ENCODE measurements at regions not wholly inside any gene's neighbourhood (a gene's known extent, or its start where the extent isn't known, plus 50 kb on each side); places are given as distances from the start of the nearest gene placed in this dataset.

- TF ChIP-seq POLR2A (IDR thresholded peaks at IDR 0.05) (no peak), CTCF (IDR thresholded peaks at IDR 0.05) (no peak)
Observed at GRCh38 chr4:100826067-100826466, 308.2 kb upstream of the EMCN start.
